ENCODE measurements at regions not wholly inside any gene's neighbourhood (a gene's known extent, or its start where the extent isn't known, plus 50 kb on each side); places are given as distances from the start of the nearest gene placed in this dataset.

- no peak for DNase-seq
These were observed 54.8 kb downstream of the NOG start for GRCh38 chr17:56648321-56648720.

- DNase-seq, result no peak
These were observed 55.3 kb downstream of the NOG start for GRCh38 chr17:56648806-56649205.

GRCh38 chr17:56652628-56653027 is 59.1 kb downstream of the NOG start:
- no peak for DNase-seq

- DNase-seq, result peak; percentile 79
These were observed 60.4 kb downstream of the NOG start for GRCh38 chr17:56653877-56654276.

GRCh38 chr17:56656701-56657327 is 63.3 kb downstream of the NOG start:
- no peak for DNase-seq

GRCh38 chr17:56658648-56659047 is 65.1 kb downstream of the NOG start:
- DNase-seq, result peak; percentile 18

- no peak for DNase-seq
These were observed 66.1 kb downstream of the NOG start for GRCh38 chr17:56659622-56660021.

GRCh38 chr17:56661906-56662305 is 68.4 kb downstream of the NOG start:
- no peak for DNase-seq

- no peak for DNase-seq
These were observed 72.4 kb downstream of the NOG start for GRCh38 chr17:56665864-56666263.

- no peak for DNase-seq
These were observed 74.5 kb downstream of the NOG start for GRCh38 chr17:56667925-56668458.

GRCh38 chr17:56672195-56672594 is 78.7 kb downstream of the NOG start:
- DNase-seq, result no peak

- DNase-seq, result no peak
These were observed 81.0 kb downstream of the NOG start for GRCh38 chr17:56674401-56674925.

GRCh38 chr17:56675876-56676660 is 82.6 kb downstream of the NOG start:
- DNase-seq, result no peak

- peak; percentile 29 for DNase-seq
These were observed 83.3 kb downstream of the NOG start for GRCh38 chr17:56676810-56677209.

GRCh38 chr17:56678249-56679114 is 85.0 kb downstream of the NOG start:
- DNase-seq, result no peak

GRCh38 chr17:56679115-56679776 is 85.7 kb downstream of the NOG start:
- peak; percentile 53 for DNase-seq

- DNase-seq, result peak; percentile 74
These were observed 86.4 kb downstream of the NOG start for GRCh38 chr17:56679777-56680422.

GRCh38 chr17:56680676-56681075 is 87.2 kb downstream of the NOG start:
- no peak for DNase-seq

- peak; percentile 87 for DNase-seq
These were observed 88.2 kb downstream of the NOG start for GRCh38 chr17:56681561-56682266.

GRCh38 chr17:56688151-56688550 is 94.7 kb downstream of the NOG start:
- DNase-seq, result no peak

Measured in EL (cell line).